ENCODE measurements at regions not wholly inside any gene's neighbourhood (a gene's known extent, or its start where the extent isn't known, plus 50 kb on each side); places are given as distances from the start of the nearest gene placed in this dataset.

DNA sequence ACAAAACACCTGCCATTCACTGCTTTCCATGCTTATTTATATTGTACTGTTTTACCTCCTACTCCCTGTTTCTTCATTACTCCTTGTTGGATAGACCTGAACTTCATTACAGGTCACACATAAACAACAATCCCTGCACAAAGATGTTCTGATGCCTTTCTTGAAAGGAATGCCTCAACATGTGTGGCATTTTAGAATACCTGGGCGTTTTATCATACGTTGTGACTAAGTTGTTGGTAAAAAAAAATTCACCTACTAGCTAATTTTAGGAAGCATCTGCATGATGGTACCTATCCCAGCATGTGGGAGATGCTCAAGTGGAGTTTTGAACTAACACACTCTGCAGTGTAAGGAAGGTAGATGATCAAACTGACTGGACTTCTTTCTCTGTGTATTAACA lies 604.1 kb downstream of the TAF11L14 start:
- TF ChIP-seq, protein P1, sequence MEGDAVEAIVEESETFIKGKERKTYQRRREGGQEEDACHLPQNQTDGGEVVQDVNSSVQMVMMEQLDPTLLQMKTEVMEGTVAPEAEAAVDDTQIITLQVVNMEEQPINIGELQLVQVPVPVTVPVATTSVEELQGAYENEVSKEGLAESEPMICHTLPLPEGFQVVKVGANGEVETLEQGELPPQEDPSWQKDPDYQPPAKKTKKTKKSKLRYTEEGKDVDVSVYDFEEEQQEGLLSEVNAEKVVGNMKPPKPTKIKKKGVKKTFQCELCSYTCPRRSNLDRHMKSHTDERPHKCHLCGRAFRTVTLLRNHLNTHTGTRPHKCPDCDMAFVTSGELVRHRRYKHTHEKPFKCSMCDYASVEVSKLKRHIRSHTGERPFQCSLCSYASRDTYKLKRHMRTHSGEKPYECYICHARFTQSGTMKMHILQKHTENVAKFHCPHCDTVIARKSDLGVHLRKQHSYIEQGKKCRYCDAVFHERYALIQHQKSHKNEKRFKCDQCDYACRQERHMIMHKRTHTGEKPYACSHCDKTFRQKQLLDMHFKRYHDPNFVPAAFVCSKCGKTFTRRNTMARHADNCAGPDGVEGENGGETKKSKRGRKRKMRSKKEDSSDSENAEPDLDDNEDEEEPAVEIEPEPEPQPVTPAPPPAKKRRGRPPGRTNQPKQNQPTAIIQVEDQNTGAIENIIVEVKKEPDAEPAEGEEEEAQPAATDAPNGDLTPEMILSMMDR (tag by site-specific recombination; IDR thresholded peaks at IDR 0.05) = no peak
- no peak for TF ChIP-seq GLIS1 (tag by site-specific recombination; IDR thresholded peaks at IDR 0.05)
- no peak for TF ChIP-seq ZBTB1 (tag by site-specific recombination; IDR thresholded peaks at IDR 0.05)
- no peak for TF ChIP-seq ZNF785 (tag by site-specific recombination; IDR thresholded peaks at IDR 0.05)
- TF ChIP-seq, protein P2, sequence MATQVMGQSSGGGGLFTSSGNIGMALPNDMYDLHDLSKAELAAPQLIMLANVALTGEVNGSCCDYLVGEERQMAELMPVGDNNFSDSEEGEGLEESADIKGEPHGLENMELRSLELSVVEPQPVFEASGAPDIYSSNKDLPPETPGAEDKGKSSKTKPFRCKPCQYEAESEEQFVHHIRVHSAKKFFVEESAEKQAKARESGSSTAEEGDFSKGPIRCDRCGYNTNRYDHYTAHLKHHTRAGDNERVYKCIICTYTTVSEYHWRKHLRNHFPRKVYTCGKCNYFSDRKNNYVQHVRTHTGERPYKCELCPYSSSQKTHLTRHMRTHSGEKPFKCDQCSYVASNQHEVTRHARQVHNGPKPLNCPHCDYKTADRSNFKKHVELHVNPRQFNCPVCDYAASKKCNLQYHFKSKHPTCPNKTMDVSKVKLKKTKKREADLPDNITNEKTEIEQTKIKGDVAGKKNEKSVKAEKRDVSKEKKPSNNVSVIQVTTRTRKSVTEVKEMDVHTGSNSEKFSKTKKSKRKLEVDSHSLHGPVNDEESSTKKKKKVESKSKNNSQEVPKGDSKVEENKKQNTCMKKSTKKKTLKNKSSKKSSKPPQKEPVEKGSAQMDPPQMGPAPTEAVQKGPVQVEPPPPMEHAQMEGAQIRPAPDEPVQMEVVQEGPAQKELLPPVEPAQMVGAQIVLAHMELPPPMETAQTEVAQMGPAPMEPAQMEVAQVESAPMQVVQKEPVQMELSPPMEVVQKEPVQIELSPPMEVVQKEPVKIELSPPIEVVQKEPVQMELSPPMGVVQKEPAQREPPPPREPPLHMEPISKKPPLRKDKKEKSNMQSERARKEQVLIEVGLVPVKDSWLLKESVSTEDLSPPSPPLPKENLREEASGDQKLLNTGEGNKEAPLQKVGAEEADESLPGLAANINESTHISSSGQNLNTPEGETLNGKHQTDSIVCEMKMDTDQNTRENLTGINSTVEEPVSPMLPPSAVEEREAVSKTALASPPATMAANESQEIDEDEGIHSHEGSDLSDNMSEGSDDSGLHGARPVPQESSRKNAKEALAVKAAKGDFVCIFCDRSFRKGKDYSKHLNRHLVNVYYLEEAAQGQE (tag by site-specific recombination; IDR thresholded peaks at IDR 0.05) = no peak
- no peak for TF ChIP-seq RBAK (tag by site-specific recombination; IDR thresholded peaks at IDR 0.05)
- no peak for TF ChIP-seq ZNF214 (tag by site-specific recombination; IDR thresholded peaks at IDR 0.05; ENCODE audit: borderline replicate concordance)
- TF ChIP-seq ZNF23 (tag by site-specific recombination; IDR thresholded peaks at IDR 0.05; ENCODE audit: borderline replicate concordance) = no peak
- TF ChIP-seq ZNF561 (tag by site-specific recombination; IDR thresholded peaks at IDR 0.05; ENCODE audit: borderline replicate concordance) = no peak
- TF ChIP-seq, protein P3, sequence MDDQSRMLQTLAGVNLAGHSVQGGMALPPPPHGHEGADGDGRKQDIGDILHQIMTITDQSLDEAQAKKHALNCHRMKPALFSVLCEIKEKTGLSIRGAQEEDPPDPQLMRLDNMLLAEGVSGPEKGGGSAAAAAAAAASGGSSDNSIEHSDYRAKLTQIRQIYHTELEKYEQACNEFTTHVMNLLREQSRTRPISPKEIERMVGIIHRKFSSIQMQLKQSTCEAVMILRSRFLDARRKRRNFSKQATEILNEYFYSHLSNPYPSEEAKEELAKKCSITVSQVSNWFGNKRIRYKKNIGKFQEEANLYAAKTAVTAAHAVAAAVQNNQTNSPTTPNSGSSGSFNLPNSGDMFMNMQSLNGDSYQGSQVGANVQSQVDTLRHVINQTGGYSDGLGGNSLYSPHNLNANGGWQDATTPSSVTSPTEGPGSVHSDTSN (CRISPR knock-in tag; IDR thresholded peaks at IDR 0.05) = no peak
- TF ChIP-seq, protein P4, sequence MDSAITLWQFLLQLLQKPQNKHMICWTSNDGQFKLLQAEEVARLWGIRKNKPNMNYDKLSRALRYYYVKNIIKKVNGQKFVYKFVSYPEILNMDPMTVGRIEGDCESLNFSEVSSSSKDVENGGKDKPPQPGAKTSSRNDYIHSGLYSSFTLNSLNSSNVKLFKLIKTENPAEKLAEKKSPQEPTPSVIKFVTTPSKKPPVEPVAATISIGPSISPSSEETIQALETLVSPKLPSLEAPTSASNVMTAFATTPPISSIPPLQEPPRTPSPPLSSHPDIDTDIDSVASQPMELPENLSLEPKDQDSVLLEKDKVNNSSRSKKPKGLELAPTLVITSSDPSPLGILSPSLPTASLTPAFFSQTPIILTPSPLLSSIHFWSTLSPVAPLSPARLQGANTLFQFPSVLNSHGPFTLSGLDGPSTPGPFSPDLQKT (IDR thresholded peaks at IDR 0.05; ENCODE audit: borderline replicate concordance, low read depth, low read length) = no peak

Data from HEK293 (cell line).